ENCODE measurements at regions not wholly inside any gene's neighbourhood (a gene's known extent, or its start where the extent isn't known, plus 50 kb on each side); places are given as distances from the start of the nearest gene placed in this dataset.

GRCh38 chr2:239506961-239507360, 106.1 kb upstream of the HDAC4 start:
- no peak for TF ChIP-seq ZSCAN29 (IDR thresholded peaks at IDR 0.05)
- no peak for TF ChIP-seq RBBP5 (IDR thresholded peaks at IDR 0.05; ENCODE audit: borderline replicate concordance, insufficient read depth, low read length, poor library complexity, severe bottlenecking)
- no peak for TF ChIP-seq ZBTB11 (CRISPR knock-in tag; IDR thresholded peaks at IDR 0.05)
- no peak for TF ChIP-seq MAFK (IDR thresholded peaks at IDR 0.05; ENCODE audit: low read length)
- TF ChIP-seq RFX5 (IDR thresholded peaks at IDR 0.05; ENCODE audit: low read depth, low read length): no peak
- no peak for TF ChIP-seq NR4A1 (CRISPR knock-in tag; IDR thresholded peaks at IDR 0.05)
- no peak for TF ChIP-seq NR4A1 (tag; IDR thresholded peaks at IDR 0.05)
- no peak for TF ChIP-seq ZFPM2 (CRISPR knock-in tag; IDR thresholded peaks at IDR 0.05)
- no peak for TF ChIP-seq SMARCA4 (IDR thresholded peaks at IDR 0.05)
- TF ChIP-seq EGR1 (conservative IDR thresholded peaks at IDR 0.05): no peak
